ENCODE measurements at regions not wholly inside any gene's neighbourhood (a gene's known extent, or its start where the extent isn't known, plus 50 kb on each side); places are given as distances from the start of the nearest gene placed in this dataset.
"Not testable (repeated sequence)": the region's sequence is repeated elsewhere in the genome, so short reads cannot be mapped to it uniquely, and the experiment has no call there.

GRCh38 chrX:34230156-34230555 is 98.0 kb upstream of the FAM47A start:
- DNase-seq = not testable (repeated sequence)

- no peak for DNase-seq
Observed at GRCh38 chrX:34227804-34228203, 95.7 kb upstream of the FAM47A start.

- DNase-seq = no peak
Observed at GRCh38 chrX:34223574-34223973, 91.5 kb upstream of the FAM47A start.

GRCh38 chrX:34218063-34218462 is 85.9 kb upstream of the FAM47A start:
- DNase-seq = no peak

GRCh38 chrX:34197946-34198345 is 65.8 kb upstream of the FAM47A start:
- DNase-seq = no peak

Measured in fibroblast of skin of right biceps (primary cell).